ENCODE measurements at regions not wholly inside any gene's neighbourhood (a gene's known extent, or its start where the extent isn't known, plus 50 kb on each side); places are given as distances from the start of the nearest gene placed in this dataset.

DNA sequence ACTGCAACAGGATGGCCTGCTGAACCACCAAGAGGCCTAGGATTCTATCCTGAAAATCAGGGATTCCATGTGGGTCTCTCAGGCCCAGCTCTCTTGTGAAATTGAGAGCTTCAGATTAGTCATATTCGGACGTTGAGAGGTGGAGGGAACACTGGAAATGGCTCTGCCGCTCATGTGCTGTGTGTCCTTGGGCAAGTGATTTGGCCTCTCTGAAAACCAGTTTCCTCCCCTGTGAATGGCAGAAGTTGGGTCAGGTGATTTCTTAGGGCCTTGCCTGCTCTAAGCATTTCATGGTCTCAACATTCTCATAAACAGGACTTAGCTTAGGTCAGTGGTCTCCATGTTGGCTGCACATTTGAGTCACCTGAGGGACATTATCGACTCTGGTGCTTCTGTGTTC, 470.1 kb downstream of the PREX1 start:
- CTCF ChIA-PET = interaction anchor here (0.6 kb wide), 1 partner anchor 263 kb away, joined by 3 read pairs; no protein-coding TSS in a partner anchor
- POLR2A ChIA-PET (ENCODE audit: low non-redundant PET) = no interaction called here
- no peaks in the 10 kb centered on the region for H3K36me3 ChIP-seq (ENCODE audit: insufficient read depth, low read length, poor library complexity, severe bottlenecking)
- no peaks in the 10 kb centered on the region for H3K27me3 ChIP-seq (replicated peaks; ENCODE audit: insufficient read depth, low read depth, low read length, poor library complexity)
- TF ChIP-seq, protein P1, sequence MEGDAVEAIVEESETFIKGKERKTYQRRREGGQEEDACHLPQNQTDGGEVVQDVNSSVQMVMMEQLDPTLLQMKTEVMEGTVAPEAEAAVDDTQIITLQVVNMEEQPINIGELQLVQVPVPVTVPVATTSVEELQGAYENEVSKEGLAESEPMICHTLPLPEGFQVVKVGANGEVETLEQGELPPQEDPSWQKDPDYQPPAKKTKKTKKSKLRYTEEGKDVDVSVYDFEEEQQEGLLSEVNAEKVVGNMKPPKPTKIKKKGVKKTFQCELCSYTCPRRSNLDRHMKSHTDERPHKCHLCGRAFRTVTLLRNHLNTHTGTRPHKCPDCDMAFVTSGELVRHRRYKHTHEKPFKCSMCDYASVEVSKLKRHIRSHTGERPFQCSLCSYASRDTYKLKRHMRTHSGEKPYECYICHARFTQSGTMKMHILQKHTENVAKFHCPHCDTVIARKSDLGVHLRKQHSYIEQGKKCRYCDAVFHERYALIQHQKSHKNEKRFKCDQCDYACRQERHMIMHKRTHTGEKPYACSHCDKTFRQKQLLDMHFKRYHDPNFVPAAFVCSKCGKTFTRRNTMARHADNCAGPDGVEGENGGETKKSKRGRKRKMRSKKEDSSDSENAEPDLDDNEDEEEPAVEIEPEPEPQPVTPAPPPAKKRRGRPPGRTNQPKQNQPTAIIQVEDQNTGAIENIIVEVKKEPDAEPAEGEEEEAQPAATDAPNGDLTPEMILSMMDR (conservative IDR thresholded peaks at IDR 0.05; ENCODE audit: low read depth, low read length) = no peak
- TF ChIP-seq EZH2 (IDR thresholded peaks at IDR 0.05; ENCODE audit: borderline replicate concordance, low read depth, low read length, poor library complexity, severe bottlenecking) = no peak
- BruUV-seq (replicated peaks) = no TSS peak
- H3K4me3 ChIP-seq (ENCODE audit: low read depth, low read length, poor library complexity, severe bottlenecking) = no peak overlapping the region
- no peak overlapping the region for H3K27ac ChIP-seq (ENCODE audit: low read depth, low read length, poor library complexity, severe bottlenecking)
- no peak for DNase-seq (ENCODE audit: low spot score)
- no peaks in the 10 kb centered on the region for H3K9me3 ChIP-seq (ENCODE audit: low read depth, low read length, poor library complexity, severe bottlenecking)
- intact Hi-C loops (cut with micrococcal nuclease; ENCODE audit: unreplicated experiment) = no loop called here
- no peaks in the 10 kb centered on the region for H3K4me1 ChIP-seq (ENCODE audit: insufficient read depth, low read length, poor library complexity, severe bottlenecking)

DNA sequence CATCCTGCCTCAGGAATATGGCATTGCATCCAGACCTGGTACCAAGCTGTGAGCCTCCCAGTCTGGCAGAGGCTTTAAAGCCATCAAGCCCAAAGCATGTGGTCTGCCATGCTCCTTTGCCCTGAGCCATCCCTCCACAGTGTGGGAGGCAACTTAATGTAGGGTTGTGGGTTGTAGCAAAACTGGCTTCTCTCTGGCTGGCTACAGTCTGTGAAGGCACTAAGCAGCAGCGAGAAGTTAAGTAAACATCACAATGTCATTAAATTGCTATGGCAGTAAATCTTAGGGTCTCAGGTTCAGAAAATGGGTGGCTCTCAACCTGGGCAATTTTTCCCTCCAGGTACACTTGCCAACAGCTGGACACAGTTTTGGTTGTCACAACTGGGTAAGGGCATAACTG, 472.9 kb downstream of the PREX1 start:
- Histone ChIP-seq H3K4me1 (ENCODE audit: insufficient read depth, low read length, poor library complexity, severe bottlenecking) (no peaks in the 10 kb centered on the region), H3K9me3 (ENCODE audit: low read depth, low read length, poor library complexity, severe bottlenecking) (no peaks in the 10 kb centered on the region), H3K36me3 (ENCODE audit: insufficient read depth, low read length, poor library complexity, severe bottlenecking) (no peaks in the 10 kb centered on the region), H3K27me3 (replicated peaks; ENCODE audit: insufficient read depth, low read depth, low read length, poor library complexity) (no peaks in the 10 kb centered on the region), H3K27ac (ENCODE audit: low read depth, low read length, poor library complexity, severe bottlenecking) (no peak overlapping the region), H3K4me3 (ENCODE audit: low read depth, low read length, poor library complexity, severe bottlenecking) (no peak overlapping the region)
- POLR2A ChIA-PET (ENCODE audit: low non-redundant PET) = interaction anchor here (0.6 kb wide), 1 partner anchor 577 kb away, joined by 6 read pairs; no protein-coding TSS in a partner anchor
- no peak for DNase-seq (ENCODE audit: low spot score)
- TF ChIP-seq EZH2 (IDR thresholded peaks at IDR 0.05; ENCODE audit: borderline replicate concordance, low read depth, low read length, poor library complexity, severe bottlenecking) = no peak
- TF ChIP-seq, protein P1 (conservative IDR thresholded peaks at IDR 0.05; ENCODE audit: low read depth, low read length) = no peak
- CTCF ChIA-PET = no interaction called here
- intact Hi-C loops (cut with micrococcal nuclease; ENCODE audit: unreplicated experiment) = no loop called here
- BruUV-seq (replicated peaks) = no TSS peak

DNA sequence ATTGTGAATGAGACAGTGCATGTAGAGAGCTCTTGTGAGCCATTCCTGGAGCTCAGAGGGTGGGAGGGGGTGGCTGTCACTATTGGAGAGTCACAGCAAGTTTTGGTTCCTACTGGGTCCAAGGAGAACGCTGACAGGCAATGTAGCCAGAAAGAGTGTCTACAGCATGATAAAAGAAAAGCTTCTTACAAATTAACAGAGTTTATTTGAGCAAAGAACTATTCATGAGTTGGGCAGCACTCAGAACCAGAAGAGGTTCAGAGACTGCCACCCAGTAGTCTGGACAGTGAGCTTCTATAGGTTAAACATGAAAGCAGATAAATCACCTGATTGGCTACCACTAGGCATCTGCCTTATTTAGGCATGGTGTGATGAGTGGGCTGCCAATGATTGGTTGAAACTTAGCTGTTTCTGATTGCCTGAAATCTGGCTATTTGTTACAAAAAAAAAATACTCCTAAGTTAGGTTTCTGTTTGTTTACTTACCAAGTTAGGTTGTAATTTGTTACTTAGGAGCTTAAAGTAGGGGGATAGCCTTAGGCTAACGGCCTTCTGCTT, 473.4 kb downstream of the PREX1 start:
- Histone ChIP-seq H3K4me1 (ENCODE audit: insufficient read depth, low read length, poor library complexity, severe bottlenecking) (no peaks in the 10 kb centered on the region), H3K4me3 (ENCODE audit: low read depth, low read length, poor library complexity, severe bottlenecking) (no peak overlapping the region), H3K9me3 (ENCODE audit: low read depth, low read length, poor library complexity, severe bottlenecking) (no peaks in the 10 kb centered on the region), H3K27ac (ENCODE audit: low read depth, low read length, poor library complexity, severe bottlenecking) (no peak overlapping the region), H3K36me3 (ENCODE audit: insufficient read depth, low read length, poor library complexity, severe bottlenecking) (no peaks in the 10 kb centered on the region), H3K27me3 (replicated peaks; ENCODE audit: insufficient read depth, low read depth, low read length, poor library complexity) (no peaks in the 10 kb centered on the region)
- TF ChIP-seq EZH2 (IDR thresholded peaks at IDR 0.05; ENCODE audit: borderline replicate concordance, low read depth, low read length, poor library complexity, severe bottlenecking) = no peak
- TF ChIP-seq, protein P1 (conservative IDR thresholded peaks at IDR 0.05; ENCODE audit: low read depth, low read length) = no peak
- POLR2A ChIA-PET (ENCODE audit: low non-redundant PET) = interaction anchor here (0.6 kb wide), 1 partner anchor 576 kb away, joined by 6 read pairs; no protein-coding TSS in a partner anchor
- intact Hi-C loops (cut with micrococcal nuclease; ENCODE audit: unreplicated experiment) = no loop called here
- BruUV-seq (replicated peaks) = no TSS peak
- CTCF ChIA-PET = no interaction called here
- no peak for DNase-seq (ENCODE audit: low spot score)

Data from A673 (cell line).